ENCODE measurements at regions not wholly inside any gene's neighbourhood (a gene's known extent, or its start where the extent isn't known, plus 50 kb on each side); places are given as distances from the start of the nearest gene placed in this dataset.

DNA sequence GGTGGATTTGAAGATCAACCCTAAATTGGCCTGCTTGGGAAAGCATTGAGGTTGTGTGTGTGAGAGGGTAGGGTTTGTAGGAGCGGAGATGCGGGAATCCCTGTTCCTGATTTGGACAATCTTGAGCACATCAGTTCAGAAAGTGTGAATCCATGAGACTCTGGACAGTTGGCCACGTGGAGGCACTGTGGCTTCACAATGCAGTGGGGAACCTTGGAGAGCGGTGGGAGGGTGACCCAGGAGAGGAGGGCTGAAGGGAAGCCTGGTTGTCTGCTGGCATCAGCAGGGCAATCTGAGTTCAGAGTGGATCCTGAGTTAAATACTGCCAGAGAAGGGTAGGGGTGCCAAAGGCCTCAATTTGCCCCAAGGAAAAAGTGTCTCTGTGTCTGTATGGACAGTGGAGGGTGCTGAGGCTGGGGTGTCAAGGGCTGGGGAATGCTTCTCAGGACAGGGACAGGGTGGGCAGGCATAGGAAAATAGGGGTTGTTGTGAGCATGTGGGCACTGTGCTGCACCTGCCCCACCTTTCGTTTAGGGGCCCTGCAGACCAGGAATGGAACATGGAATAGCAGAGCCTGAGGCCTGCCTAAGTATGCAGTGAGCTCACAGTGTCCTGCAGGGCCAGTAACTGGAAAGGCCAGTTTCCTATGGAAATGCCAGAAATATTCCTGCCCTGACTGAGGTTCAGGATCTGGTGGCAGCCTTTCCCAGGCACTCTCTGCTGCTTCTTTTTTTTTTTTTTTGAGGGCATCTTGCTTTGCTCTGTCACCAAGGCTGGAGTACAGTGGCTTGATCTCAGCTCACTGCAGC is 162.9 kb upstream of the PRSS58 start:
- TF ChIP-seq CTCF (conservative IDR thresholded peaks at IDR 0.05; ENCODE audit: low read depth, low read length) = peak; percentile 57
- DNase-seq (ENCODE audit: low read depth) = no peak

GRCh38 chr7:142418326-142418725 is 160.5 kb upstream of the PRSS58 start:
- no peak for DNase-seq (ENCODE audit: low read depth)
- no peak overlapping the region for H3K4me3 ChIP-seq (ENCODE audit: low read depth, low read length)
- TF ChIP-seq CTCF (conservative IDR thresholded peaks at IDR 0.05; ENCODE audit: low read depth, low read length) = no peak

More for the DNA sequence above, 162.9 kb upstream of the PRSS58 start:
- H3K4me3 ChIP-seq (ENCODE audit: low read depth, low read length) = no peak overlapping the region

DNA sequence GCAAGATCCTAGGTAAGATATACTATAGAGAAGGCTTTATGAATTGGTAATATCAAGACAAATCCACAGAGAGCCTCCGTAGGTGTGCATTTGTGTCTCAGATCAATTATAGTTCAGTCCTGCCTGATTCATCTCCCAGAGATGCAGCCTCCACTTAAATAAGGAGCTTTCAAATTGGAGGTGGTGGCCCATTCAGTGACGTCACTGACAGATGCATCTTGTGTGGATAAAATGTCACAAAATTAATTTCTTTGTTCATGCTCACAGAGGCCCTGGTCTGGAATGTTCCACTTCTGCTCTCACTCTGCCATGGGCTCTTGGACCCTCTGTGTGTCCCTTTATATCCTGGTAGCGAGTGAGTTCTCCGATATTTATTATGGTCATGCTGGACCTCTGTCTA is 157.1 kb upstream of the PRSS58 start:
- no peak for TF ChIP-seq CTCF (conservative IDR thresholded peaks at IDR 0.05; ENCODE audit: low read depth, low read length)
- no peak overlapping the region for H3K4me3 ChIP-seq (ENCODE audit: low read depth, low read length)
- no peak for DNase-seq (ENCODE audit: low read depth)

- H3K4me3 ChIP-seq (ENCODE audit: low read depth, low read length) = no peak overlapping the region
- no peak for TF ChIP-seq CTCF (conservative IDR thresholded peaks at IDR 0.05; ENCODE audit: low read depth, low read length)
- DNase-seq (ENCODE audit: low read depth) = no peak
Measured at GRCh38 chr7:142414135-142414534, 156.3 kb upstream of the PRSS58 start.

- DNase-seq (ENCODE audit: low read depth) = no peak
- no peak for TF ChIP-seq CTCF (conservative IDR thresholded peaks at IDR 0.05; ENCODE audit: low read depth, low read length)
- no peak overlapping the region for H3K4me3 ChIP-seq (ENCODE audit: low read depth, low read length)
Measured at GRCh38 chr7:142413280-142414000, 155.6 kb upstream of the PRSS58 start.

DNA sequence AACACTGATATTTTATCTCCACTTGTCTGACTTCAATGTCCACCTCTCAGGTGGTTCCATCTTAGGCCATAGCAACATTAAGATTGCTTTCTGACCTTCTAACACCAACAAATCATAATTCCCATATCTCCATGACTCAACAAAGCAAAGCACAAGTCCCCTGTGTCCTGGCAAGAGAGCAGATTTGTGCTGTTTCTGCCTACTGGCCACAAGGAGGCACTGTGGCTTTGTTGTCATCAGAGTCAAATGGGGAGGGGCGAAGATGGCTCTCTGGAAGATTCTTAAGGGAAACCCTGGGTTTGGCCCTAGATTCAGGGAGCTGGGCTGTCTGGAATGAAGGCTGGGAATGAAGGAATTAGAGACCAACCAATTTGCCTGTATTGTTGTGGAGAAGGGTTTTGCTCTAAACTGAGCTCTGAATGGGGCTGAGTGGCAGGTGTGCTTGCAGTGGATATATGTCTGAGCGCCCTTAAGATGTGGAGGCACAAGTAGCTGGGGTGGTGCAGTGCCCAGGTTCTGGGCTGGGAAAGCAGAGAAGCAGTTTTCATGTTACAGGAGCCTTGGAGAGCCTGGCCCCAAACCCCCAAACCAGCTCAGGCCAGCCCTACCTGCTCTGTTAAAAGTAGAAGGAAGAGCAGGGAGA is 154.8 kb upstream of the PRSS58 start:
- peak; percentile 90 for TF ChIP-seq CTCF (conservative IDR thresholded peaks at IDR 0.05; ENCODE audit: low read depth, low read length)
- H3K4me3 ChIP-seq (ENCODE audit: low read depth, low read length) = no peak overlapping the region
- no peak for DNase-seq (ENCODE audit: low read depth)
